ENCODE measurements at regions not wholly inside any gene's neighbourhood (a gene's known extent, or its start where the extent isn't known, plus 50 kb on each side); places are given as distances from the start of the nearest gene placed in this dataset.
"Not testable (repeated sequence)": the region's sequence is repeated elsewhere in the genome, so short reads cannot be mapped to it uniquely, and the experiment has no call there.

GRCh38 chr4:94015956-94016355 is 187.4 kb downstream of the ATOH1 start:
- no peak for DNase-seq

DNA sequence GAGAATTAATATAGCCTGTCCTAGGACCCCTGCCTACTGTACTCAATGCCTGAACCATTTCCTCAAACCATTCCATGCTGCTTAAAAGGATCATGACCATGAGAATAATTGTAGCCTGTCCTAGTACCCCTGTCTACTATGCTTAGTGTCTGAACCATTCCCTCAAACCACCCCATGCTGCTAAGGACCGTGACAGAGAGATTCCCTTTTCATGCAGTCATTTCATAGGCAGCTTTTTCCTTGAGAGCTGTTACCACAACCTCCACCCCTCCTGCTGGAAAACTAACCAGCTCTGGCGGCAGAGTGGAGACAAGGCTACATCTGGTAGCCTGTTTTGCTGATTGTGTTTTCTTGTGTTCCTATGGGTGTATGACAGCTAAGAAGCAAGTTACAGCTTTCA is 174.9 kb upstream of the SMARCAD1 start:
- DNase-seq, result no peak

- DNase-seq, result no peak
These were observed 170.7 kb upstream of the SMARCAD1 start for GRCh38 chr4:94036964-94037363.

GRCh38 chr4:94038195-94038594 is 169.5 kb upstream of the SMARCAD1 start:
- no peak for DNase-seq

DNA sequence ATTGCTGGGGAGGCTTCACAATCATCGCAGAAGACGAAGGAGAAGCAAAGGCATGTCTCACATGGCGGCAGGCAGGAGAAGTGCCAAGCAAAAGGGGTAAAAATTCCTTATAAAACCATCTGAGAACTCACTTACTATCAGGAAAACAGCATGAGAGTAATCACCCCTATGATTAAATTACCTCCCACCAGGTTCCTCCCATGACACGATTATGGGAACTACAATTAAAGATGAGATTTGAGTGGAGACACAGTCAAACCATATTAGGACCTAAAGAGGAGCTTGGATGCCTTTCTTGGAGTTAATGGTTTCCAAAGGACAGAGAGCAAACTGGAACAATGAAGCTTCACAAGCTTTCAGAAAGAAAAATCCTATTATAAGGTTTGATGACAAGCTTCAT is 168.4 kb upstream of the SMARCAD1 start:
- DNase-seq, result no peak

GRCh38 chr4:94044471-94044870 is 163.2 kb upstream of the SMARCAD1 start:
- not testable (repeated sequence) for DNase-seq

DNA sequence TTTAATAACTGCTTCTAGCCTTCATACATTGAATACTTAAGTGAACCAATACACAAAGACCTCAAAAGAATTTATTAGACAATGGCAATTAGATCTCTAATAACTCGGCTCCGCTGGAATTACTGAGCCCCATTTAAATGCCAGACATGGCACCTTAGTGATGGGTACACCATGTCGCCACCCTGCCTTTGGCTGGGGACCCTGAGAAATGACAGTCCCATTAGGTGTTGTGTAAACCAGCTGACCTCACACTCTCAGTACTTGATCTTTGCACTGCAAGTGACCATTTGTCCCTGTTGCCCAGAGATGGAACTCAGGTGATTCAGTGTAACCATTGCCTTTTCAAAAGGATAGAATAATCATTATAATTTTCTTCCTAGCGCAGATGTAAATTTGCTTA is 144.6 kb upstream of the SMARCAD1 start:
- no peak for DNase-seq

DNA sequence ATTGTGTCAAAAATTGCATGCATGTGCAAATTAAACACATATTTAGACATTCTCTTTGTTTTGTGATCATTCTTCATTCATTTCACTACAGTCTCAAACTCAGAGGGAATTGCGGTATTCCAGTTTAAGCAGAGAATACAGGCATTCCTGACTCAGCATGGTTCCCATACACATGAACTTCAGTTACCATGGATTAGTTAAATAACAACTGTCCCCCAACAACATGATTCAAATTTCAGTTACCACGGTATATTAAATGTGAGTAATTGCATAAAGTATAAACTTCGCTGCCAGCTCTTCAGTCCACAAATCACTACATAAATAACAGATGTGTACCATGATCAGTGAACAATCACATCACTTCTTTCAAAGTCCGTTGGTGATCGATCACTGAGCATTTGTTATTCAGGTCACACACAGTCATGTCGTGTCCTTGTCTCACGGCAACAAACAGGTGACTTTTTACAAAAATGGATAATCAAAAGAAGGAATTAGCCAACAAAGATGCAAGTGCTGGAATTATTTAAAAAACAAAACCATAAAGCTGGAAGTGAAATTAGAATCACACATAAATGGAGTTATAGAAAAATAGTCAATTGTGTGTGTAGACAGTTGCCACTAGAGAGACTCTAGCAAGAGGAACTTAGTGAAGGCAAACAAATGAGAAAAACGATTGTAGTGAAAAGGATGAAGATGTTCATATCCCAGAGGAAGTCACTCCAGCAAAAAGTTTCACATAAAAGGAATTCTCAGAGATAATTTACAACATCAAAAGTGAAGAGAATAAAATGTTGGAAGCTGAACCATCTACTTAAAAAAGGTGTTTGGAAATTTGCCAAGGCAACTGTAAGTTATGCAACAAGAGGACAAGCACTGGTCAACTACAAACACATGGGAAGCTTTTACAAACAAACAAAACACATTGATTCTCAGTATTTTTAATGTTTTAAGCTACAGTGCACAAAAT is 138.6 kb upstream of the SMARCAD1 start:
- no peak for DNase-seq

GRCh38 chr4:94076498-94076897 is 131.2 kb upstream of the SMARCAD1 start:
- no peak for DNase-seq

- no peak for DNase-seq
These were observed 123.5 kb upstream of the SMARCAD1 start for GRCh38 chr4:94084155-94084554.

GRCh38 chr4:94099141-94099540 is 108.5 kb upstream of the SMARCAD1 start:
- not testable (repeated sequence) for DNase-seq

- no peak for DNase-seq
These were observed 95.0 kb upstream of the SMARCAD1 start for GRCh38 chr4:94112644-94113043.

GRCh38 chr4:94115687-94116086 is 92.0 kb upstream of the SMARCAD1 start:
- DNase-seq, result no peak

DNA sequence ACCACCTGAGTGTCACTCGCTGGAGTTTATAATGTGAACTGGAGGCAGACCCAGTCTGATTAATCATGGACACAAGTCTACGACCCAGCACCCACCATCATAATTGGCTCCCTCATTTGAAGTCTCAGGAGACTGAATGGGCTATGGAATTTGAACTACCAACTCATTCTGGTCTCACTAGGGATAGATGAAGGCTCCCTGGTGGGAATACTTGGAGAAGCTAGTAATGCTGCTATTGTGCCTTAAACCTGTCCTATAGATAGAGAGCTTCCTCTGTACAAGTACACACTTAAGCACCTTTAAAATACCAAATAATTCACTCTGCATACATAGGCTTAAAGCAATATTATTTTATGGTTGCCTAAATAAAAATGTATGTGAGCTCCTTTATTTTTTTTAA is 90.8 kb upstream of the SMARCAD1 start:
- no peak for DNase-seq

GRCh38 chr4:94126669-94127068 is 81.0 kb upstream of the SMARCAD1 start:
- no peak for DNase-seq

DNA sequence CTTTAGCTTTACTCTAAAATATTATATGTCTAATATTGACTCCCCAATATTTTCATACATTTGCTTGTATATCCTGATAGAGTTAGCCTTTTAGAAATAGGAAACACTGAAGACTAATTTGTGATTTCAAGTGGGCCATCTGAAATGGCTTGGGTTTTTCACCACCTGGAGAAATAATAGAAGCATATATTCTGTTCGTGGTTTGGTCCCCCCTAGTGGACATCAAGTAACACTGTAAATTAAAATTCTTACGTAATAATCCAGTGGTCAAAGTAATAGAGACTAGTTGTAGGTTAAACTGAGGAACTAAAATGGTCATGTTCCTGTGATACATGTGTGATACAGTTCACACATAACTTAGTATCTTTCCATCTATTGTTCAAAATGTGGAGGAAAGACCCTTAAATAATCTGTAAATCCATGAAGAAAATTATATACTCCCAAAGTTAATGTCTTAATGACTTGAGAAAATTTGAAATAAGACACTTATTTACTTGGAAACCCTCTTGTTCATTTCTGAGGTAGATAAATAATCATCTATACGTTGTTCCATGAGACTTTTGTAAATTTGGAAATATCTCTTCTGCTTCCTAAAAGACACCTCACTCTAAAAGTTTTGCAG is 79.8 kb upstream of the SMARCAD1 start:
- DNase-seq, result no peak

- no peak for DNase-seq
These were observed 76.5 kb upstream of the SMARCAD1 start for GRCh38 chr4:94131212-94131611.

DNA sequence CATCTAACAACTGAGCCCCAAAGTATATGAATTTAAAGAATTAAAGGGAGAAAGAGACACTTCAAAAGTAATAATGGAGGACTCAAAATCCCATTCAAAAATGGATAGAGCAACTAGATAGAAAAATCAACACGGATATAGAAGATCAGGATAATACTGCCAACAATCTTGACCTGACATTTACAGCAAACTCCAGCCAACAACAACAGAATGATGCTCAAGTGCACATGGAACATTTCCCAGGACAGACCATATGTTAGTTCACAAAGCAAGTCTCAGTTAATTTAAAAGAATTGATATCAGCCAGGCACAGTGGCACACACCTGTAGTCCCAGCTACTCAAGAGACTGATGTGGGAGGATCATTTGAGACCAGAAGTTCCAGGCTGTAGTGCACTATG is 72.0 kb upstream of the SMARCAD1 start:
- no peak for DNase-seq

DNA sequence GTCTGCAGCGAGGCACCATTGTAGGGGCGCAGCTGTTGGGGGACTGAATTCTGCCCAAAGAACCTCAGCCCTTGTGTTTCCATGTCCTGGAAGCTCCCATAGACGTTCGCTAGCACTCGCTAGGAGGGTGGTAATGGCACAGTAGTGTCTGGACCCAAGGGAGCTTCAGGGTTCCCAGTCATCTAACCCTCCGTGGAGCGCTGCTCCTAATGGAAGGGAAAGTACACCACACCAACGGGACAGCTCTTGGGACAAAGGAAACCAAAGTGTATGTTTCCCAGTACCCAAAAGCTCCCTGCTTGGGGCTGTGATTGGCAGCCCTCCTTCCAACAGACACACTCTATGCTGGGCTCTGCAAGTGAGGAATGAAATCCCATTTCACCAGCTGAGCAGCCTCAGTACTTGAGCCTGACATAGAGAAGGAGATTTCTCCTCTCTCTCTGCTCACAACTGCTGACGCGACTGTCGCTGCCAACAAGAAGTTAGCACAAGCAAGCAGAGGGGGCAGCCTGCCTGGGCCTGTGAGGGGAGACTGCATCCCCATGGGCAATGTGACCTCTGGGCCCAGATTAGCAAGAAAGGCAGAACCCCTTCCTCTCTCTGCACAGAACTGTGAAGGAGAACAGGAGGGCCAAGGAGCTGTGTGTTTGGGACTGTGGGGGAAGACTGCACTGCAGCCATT is 67.6 kb upstream of the SMARCAD1 start:
- DNase-seq, result no peak

DNA sequence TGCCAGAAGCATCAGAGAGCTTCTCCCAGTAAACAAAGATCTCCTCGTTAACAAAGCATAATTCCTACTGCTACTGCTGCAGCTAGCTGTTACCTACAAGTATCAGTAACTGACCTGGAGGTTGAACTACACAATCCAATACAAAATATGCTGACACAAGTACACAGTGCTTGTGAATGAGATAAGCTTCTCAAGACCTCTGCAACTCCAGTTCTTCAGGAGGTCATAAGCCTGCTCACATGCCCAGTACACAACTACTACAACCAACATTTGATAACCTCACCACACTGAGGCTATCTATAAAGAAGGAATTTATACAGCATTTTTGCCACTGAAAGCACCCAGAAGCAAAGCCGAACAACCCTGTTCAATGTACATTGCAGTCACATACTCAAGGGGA is 66.7 kb upstream of the SMARCAD1 start:
- no peak for DNase-seq

- not testable (repeated sequence) for DNase-seq
These were observed 59.6 kb upstream of the SMARCAD1 start for GRCh38 chr4:94148052-94148451.

GRCh38 chr4:94152466-94152865 is 55.2 kb upstream of the SMARCAD1 start:
- DNase-seq, result no peak

- not testable (repeated sequence) for DNase-seq
These were observed 52.3 kb upstream of the SMARCAD1 start for GRCh38 chr4:94155404-94155803.

DNA sequence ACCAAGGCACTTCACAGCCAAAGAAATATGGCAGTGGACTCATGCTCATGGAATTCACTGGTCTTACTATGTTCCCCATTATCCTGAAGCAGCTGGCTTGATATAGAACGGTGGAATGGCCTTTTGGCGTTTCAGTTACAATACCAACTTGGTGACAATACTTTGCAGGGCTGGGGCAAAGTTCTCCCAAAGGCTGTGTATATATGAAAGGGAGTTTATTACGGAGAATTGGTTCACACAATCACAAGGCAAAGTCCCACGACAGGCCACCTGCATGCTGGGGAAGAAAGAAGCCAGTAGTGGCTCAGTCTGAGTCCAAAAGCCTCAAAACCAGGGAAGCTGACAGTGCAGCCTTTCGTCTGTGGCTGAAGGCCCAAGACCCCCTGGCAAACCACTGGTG is 50.8 kb upstream of the SMARCAD1 start:
- no peak for DNase-seq

Measured in DMS79 (cell line).